ENCODE measurements at regions not wholly inside any gene's neighbourhood (a gene's known extent, or its start where the extent isn't known, plus 50 kb on each side); places are given as distances from the start of the nearest gene placed in this dataset.
"Not testable (repeated sequence)": the region's sequence is repeated elsewhere in the genome, so short reads cannot be mapped to it uniquely, and the experiment has no call there.

DNA sequence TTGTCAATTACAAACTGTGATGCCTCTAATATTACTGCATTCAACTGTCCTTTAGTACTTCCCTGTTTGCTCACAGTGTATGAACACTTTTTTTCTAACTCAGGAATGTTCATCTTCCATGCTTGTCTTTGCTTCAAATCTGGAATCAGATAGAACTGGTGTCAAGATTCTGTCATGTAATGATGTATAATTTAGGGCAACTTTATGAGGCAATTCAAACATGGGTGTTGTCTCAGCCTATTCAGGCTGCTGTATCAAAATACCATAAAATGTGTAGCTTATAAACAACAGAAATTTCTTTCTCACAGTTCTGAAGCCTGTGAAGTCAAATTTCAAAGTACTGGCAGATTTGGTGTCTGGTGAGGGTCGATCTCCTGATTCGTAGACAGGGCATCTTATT is 1012.9 kb downstream of the RAB28 start:
- TF ChIP-seq CTCF (IDR thresholded peaks at IDR 0.05; ENCODE audit: insufficient read depth, low read length), result no peak
- no peak for DNase-seq (ENCODE audit: low read depth)
- no peak overlapping the region for H3K4me3 ChIP-seq (ENCODE audit: low read depth, low read length)

GRCh38 chr4:12461576-12461975 is 1022.6 kb downstream of the RAB28 start:
- not testable (repeated sequence) for H3K4me3 ChIP-seq (ENCODE audit: low read depth, low read length); DNase-seq (ENCODE audit: low read depth)

DNA sequence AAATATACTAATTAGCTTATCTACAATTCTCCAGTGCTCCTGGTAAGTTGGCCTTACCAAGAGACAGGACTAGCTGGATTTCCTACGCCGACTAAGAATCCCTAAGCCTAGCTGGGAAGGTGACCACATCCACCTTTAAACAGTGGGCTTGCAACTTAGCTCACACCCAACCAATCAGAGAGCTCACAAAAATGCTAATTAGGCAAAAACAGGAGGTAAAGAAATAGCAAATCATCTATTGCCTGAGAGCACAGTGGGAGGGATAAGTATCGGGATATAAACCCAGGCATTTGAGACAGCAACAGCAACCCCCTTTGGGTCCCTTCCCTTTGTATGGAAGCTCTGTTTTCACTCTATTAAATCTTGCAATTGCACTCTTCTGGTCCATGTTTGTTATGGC is 1025.0 kb downstream of the RAB28 start:
- no peak for TF ChIP-seq CTCF (IDR thresholded peaks at IDR 0.05; ENCODE audit: insufficient read depth, low read length)
- DNase-seq (ENCODE audit: low read depth), result no peak
- H3K4me3 ChIP-seq (ENCODE audit: low read depth, low read length), result no peak overlapping the region

- no peak for TF ChIP-seq CTCF (IDR thresholded peaks at IDR 0.05; ENCODE audit: insufficient read depth, low read length)
- DNase-seq (ENCODE audit: low read depth), result no peak
- H3K4me3 ChIP-seq (ENCODE audit: low read depth, low read length), result no peak overlapping the region
Measured at GRCh38 chr4:12458621-12459020, 1025.5 kb downstream of the RAB28 start.

DNA sequence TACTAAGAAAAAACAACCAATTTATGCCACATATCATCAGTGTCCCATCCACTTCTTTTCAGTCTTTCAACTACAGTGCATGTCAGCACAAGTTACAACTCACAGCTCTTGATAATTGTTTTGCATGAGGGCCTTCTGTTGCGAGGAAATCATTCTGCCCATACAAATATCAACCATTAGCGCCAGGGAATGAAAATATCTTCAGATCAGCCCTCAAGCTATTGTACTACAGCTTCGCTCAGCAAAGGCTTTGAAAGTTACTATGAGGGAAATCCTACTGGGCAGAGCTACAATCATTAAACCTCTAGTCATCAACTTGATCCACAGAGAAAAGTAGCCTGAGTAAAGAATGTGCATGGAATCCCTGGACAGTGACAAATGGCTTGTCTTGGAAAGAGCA is 1023.6 kb upstream of the HS3ST1 start:
- no peak for TF ChIP-seq CTCF (IDR thresholded peaks at IDR 0.05; ENCODE audit: insufficient read depth, low read length)
- no peak overlapping the region for H3K4me3 ChIP-seq (ENCODE audit: low read depth, low read length)
- no peak for DNase-seq (ENCODE audit: low read depth)

GRCh38 chr4:12447451-12447850 is 1018.8 kb upstream of the HS3ST1 start:
- H3K4me3 ChIP-seq (ENCODE audit: low read depth, low read length), result no peak overlapping the region
- no peak for TF ChIP-seq CTCF (IDR thresholded peaks at IDR 0.05; ENCODE audit: insufficient read depth, low read length)
- DNase-seq (ENCODE audit: low read depth), result no peak

- TF ChIP-seq CTCF (IDR thresholded peaks at IDR 0.05; ENCODE audit: insufficient read depth, low read length), result no peak
- H3K4me3 ChIP-seq (ENCODE audit: low read depth, low read length), result no peak overlapping the region
- DNase-seq (ENCODE audit: low read depth), result peak; percentile 4
Measured at GRCh38 chr4:12446657-12447185, 1018.0 kb upstream of the HS3ST1 start.
